GM12875 (cell line): ENCODE measurements at regions not wholly inside any gene's neighbourhood (a gene's known extent, or its start where the extent isn't known, plus 50 kb on each side); places are given as distances from the start of the nearest gene placed in this dataset.

Experiments
- H3K4me3 ChIP-seq: one replicate; pipeline ENCODE4 v1.5.1; 2011; ENCODE audit warnings: low read depth, low read length, control low read depth
- CTCF ChIP-seq: IDR thresholded peaks from 2 replicates; pipeline ENCODE4 v1.5.1; 2011; ENCODE audit warnings: low read depth, mild to moderate bottlenecking, control low read depth, inconsistent platforms, low read length, moderate library complexity, borderline replicate concordance; ENCODE audit not compliant: insufficient read depth

GRCh38 chr18:77187189-77187588, 54.6 kb upstream of the MBP start:
- no peak overlapping the region for H3K4me3 ChIP-seq
- no peak for TF ChIP-seq CTCF

GRCh38 chr18:77191071-77191751, 58.4 kb upstream of the GALR1 start:
- no peak for TF ChIP-seq CTCF
- no peak overlapping the region for H3K4me3 ChIP-seq

- peak; percentile 36; the same call in 1 of the 2 replicates for TF ChIP-seq CTCF
- H3K4me3 ChIP-seq, result no peak overlapping the region
Measured at GRCh38 chr18:77197073-77197472, 52.6 kb upstream of the GALR1 start.

- TF ChIP-seq CTCF, result no peak
Measured at GRCh38 chr18:77198663-77199062, 51.0 kb upstream of the GALR1 start.

GRCh38 chr18:77199707-77200106, 49.9 kb upstream of the GALR1 start:
- TF ChIP-seq CTCF, result no peak
- H3K4me3 ChIP-seq, result no peak overlapping the region

More at GRCh38 chr18:77198663-77199062, 51.0 kb upstream of the GALR1 start:
- no peak overlapping the region for H3K4me3 ChIP-seq
